ENCODE measurements at regions not wholly inside any gene's neighbourhood (a gene's known extent, or its start where the extent isn't known, plus 50 kb on each side); places are given as distances from the start of the nearest gene placed in this dataset.

DNA sequence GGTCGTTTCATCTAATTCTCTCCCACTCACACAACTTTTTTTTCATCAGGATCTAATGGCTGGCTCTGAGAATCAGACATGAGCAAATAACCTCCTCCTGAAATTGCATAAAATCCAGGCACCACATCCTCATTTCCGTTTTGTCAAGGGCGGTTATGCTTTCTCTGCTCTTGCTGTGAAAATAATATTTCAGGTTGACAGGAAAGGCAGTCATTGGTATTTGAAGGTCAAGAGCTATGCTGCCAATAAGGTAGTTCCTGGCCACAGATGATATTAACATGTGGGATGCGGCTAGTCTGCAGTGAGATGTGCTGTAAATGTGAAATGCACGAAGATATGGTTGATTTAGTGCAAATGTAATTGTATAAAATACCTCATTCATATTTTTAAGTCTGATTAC lies 870.2 kb upstream of the TMEM132C start:
- no peaks in the 10 kb centered on the region for H3K4me1 ChIP-seq
- TF ChIP-seq, protein P1, sequence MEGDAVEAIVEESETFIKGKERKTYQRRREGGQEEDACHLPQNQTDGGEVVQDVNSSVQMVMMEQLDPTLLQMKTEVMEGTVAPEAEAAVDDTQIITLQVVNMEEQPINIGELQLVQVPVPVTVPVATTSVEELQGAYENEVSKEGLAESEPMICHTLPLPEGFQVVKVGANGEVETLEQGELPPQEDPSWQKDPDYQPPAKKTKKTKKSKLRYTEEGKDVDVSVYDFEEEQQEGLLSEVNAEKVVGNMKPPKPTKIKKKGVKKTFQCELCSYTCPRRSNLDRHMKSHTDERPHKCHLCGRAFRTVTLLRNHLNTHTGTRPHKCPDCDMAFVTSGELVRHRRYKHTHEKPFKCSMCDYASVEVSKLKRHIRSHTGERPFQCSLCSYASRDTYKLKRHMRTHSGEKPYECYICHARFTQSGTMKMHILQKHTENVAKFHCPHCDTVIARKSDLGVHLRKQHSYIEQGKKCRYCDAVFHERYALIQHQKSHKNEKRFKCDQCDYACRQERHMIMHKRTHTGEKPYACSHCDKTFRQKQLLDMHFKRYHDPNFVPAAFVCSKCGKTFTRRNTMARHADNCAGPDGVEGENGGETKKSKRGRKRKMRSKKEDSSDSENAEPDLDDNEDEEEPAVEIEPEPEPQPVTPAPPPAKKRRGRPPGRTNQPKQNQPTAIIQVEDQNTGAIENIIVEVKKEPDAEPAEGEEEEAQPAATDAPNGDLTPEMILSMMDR (IDR thresholded peaks at IDR 0.05 in 4 of 5, conservative IDR thresholded peaks at IDR 0.05 in 1 of 5) = no peak
- no peak for TF ChIP-seq POLR2A (IDR thresholded peaks at IDR 0.05)
- no peak for DNase-seq
- H3K36me3 ChIP-seq = no peaks in the 10 kb centered on the region
- no peaks in the 10 kb centered on the region for H3K9me3 ChIP-seq
- intact Hi-C loops (cut with DNase I; ENCODE audit: low total_unique reads) = no loop called here
- no peak overlapping the region for H3K4me3 ChIP-seq
- H3K27me3 ChIP-seq = no peaks in the 10 kb centered on the region
- no peak for ATAC-seq
- no peak overlapping the region for H3K27ac ChIP-seq
- in situ Hi-C loops (cut with MboI; ENCODE audit: low sequenced_read_pairs in 4 of 4) = loop anchor here in 1 of 4 donors (25.0 kb wide), 1 partner anchor 284 kb away; no protein-coding TSS in a partner anchor

- no peak for DNase-seq
- H3K27me3 ChIP-seq = no peaks in the 10 kb centered on the region
- TF ChIP-seq POLR2A (IDR thresholded peaks at IDR 0.05) = no peak
- TF ChIP-seq, protein P1 (IDR thresholded peaks at IDR 0.05 in 4 of 5, conservative IDR thresholded peaks at IDR 0.05 in 1 of 5) = no peak
- intact Hi-C loops (cut with DNase I; ENCODE audit: low total_unique reads) (no loop called here), in situ Hi-C loops (cut with MboI; ENCODE audit: low sequenced_read_pairs in 4 of 4) (loop anchor here in 1 of 4 donors (25.0 kb wide), 1 partner anchor 286 kb away; no protein-coding TSS in a partner anchor)
- H3K9me3 ChIP-seq = no peaks in the 10 kb centered on the region
- ATAC-seq = no peak
- H3K4me3 ChIP-seq = no peak overlapping the region
- no peaks in the 10 kb centered on the region for H3K4me1 ChIP-seq
- no peaks in the 10 kb centered on the region for H3K36me3 ChIP-seq
- no peak overlapping the region for H3K27ac ChIP-seq
These were observed 868.8 kb upstream of the TMEM132C start for GRCh38 chr12:127398016-127398710.

- TF ChIP-seq POLR2A (IDR thresholded peaks at IDR 0.05) = no peak
- TF ChIP-seq, protein P1 (IDR thresholded peaks at IDR 0.05 in 4 of 5, conservative IDR thresholded peaks at IDR 0.05 in 1 of 5) = no peak
- Histone ChIP-seq H3K4me3 (no peak overlapping the region), H3K9me3 (no peaks in the 10 kb centered on the region), H3K27me3 (no peaks in the 10 kb centered on the region), H3K36me3 (no peaks in the 10 kb centered on the region), H3K27ac (no peak overlapping the region), H3K4me1 (no peaks in the 10 kb centered on the region)
- ATAC-seq = no peak
- intact Hi-C loops (cut with DNase I; ENCODE audit: low total_unique reads) = no loop called here
- DNase-seq = no peak
- in situ Hi-C loops (cut with MboI; ENCODE audit: low sequenced_read_pairs in 4 of 4) = loop anchor here in 1 of 4 donors (25.0 kb wide), 1 partner anchor 287 kb away; no protein-coding TSS in a partner anchor
These were observed 867.5 kb upstream of the TMEM132C start for GRCh38 chr12:127399451-127399850.

DNA sequence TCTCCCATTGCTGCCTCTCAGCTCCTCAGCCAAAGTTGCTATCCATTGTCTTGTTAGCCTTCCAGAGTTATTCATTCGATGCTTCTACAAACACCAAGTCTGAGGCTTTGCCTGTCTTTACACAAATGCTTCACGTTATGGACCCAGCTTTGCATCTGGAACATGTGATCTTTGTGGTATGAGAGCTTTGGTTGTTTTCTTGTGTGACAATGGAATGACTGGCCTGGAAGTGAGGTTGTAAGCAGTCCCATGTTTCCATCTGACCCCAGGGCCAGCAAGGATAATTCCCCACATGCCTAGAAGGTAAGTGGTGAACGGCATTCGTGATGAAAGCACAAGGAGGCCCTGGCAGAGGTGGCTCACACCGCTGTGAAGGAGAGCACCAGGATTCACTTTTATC lies 866.7 kb upstream of the TMEM132C start:
- DNase-seq (no peak), ATAC-seq (no peak)
- Histone ChIP-seq H3K9me3 (no peaks in the 10 kb centered on the region), H3K4me1 (no peaks in the 10 kb centered on the region), H3K27ac (no peak overlapping the region), H3K4me3 (no peak overlapping the region), H3K27me3 (no peaks in the 10 kb centered on the region), H3K36me3 (no peaks in the 10 kb centered on the region)
- intact Hi-C loops (cut with DNase I; ENCODE audit: low total_unique reads) (no loop called here), in situ Hi-C loops (cut with MboI; ENCODE audit: low sequenced_read_pairs in 4 of 4) (no loop called here)
- TF ChIP-seq, protein P1 (IDR thresholded peaks at IDR 0.05 in 4 of 5, conservative IDR thresholded peaks at IDR 0.05 in 1 of 5) = no peak
- no peak for TF ChIP-seq POLR2A (IDR thresholded peaks at IDR 0.05)

Measured in gastrocnemius medialis (tissue), 4 donors.